ENCODE measurements at regions not wholly inside any gene's neighbourhood (a gene's known extent, or its start where the extent isn't known, plus 50 kb on each side); places are given as distances from the start of the nearest gene placed in this dataset.

GRCh38 chr6:1545654-1546053 is 64.1 kb upstream of the FOXC1 start:
- H3K4me3 ChIP-seq (ENCODE audit: low read length), result no peak overlapping the region
- H3K27ac ChIP-seq (ENCODE audit: low read length), result no peak overlapping the region
- no peaks in the 10 kb centered on the region for H3K9me3 ChIP-seq (ENCODE audit: control insufficient read depth, insufficient read depth, low read length)
- no peaks in the 10 kb centered on the region for H3K27me3 ChIP-seq (ENCODE audit: control insufficient read depth, insufficient read depth, low read length)
- no CpG with 5 or more reads among the region's 12 CpGs for WGBS (ENCODE audit: insufficient coverage, insufficient read length)
- H3K4me1 ChIP-seq (ENCODE audit: control insufficient read depth, insufficient read depth, low read length), result no peaks in the 10 kb centered on the region
- no peak for DNase-seq (ENCODE audit: low read depth, low spot score)
- no peaks in the 10 kb centered on the region for H3K36me3 ChIP-seq (ENCODE audit: control insufficient read depth, insufficient read depth, low read length)

DNA sequence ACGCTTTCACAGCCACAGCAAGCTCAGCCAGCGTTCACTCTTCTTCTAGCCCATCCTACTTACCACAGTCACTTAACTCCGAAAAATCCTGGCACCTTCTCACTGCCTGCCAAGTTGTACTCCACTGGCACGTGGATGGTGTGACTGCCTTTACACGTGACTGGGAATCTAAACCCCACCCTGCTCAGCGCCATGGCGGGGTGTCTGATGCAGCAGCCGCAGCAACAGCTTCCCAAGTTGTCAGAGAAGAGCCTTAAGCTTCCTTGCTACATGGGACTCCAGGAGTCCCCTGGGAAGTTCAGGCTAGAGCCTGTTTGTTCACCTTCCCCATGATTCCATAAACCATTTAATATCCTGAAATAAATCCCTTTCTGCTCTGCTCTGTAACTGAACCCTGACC is 61.9 kb upstream of the FOXC1 start:
- Histone ChIP-seq H3K36me3 (ENCODE audit: control insufficient read depth, insufficient read depth, low read length) (no peaks in the 10 kb centered on the region), H3K4me3 (ENCODE audit: low read length) (no peak overlapping the region), H3K9me3 (ENCODE audit: control insufficient read depth, insufficient read depth, low read length) (no peaks in the 10 kb centered on the region), H3K27me3 (ENCODE audit: control insufficient read depth, insufficient read depth, low read length) (no peaks in the 10 kb centered on the region), H3K27ac (ENCODE audit: low read length) (no peak overlapping the region), H3K4me1 (ENCODE audit: control insufficient read depth, insufficient read depth, low read length) (no peaks in the 10 kb centered on the region)
- DNase-seq (ENCODE audit: low read depth, low spot score), result no peak
- whole genome bisulfite sequencing (ENCODE audit: insufficient coverage, insufficient read length), result no CpG with 5 or more reads among the region's 8 CpGs

- DNase-seq (ENCODE audit: low read depth, low spot score), result no peak
- Histone ChIP-seq H3K9me3 (ENCODE audit: control insufficient read depth, insufficient read depth, low read length) (no peaks in the 10 kb centered on the region), H3K27me3 (ENCODE audit: control insufficient read depth, insufficient read depth, low read length) (peaks cover 11% of the 10 kb centered on the region; the same call in 1 of the 2 replicates), H3K4me3 (ENCODE audit: low read length) (no peak overlapping the region), H3K27ac (ENCODE audit: low read length) (no peak overlapping the region), H3K36me3 (ENCODE audit: control insufficient read depth, insufficient read depth, low read length) (no peaks in the 10 kb centered on the region), H3K4me1 (ENCODE audit: control insufficient read depth, insufficient read depth, low read length) (no peaks in the 10 kb centered on the region; the same call in 1 of the 2 replicates)
- WGBS (ENCODE audit: insufficient coverage, insufficient read length), result no CpG with 5 or more reads among the region's 2 CpGs
These were observed 58.5 kb upstream of the FOXC1 start for GRCh38 chr6:1551249-1551648.

DNA sequence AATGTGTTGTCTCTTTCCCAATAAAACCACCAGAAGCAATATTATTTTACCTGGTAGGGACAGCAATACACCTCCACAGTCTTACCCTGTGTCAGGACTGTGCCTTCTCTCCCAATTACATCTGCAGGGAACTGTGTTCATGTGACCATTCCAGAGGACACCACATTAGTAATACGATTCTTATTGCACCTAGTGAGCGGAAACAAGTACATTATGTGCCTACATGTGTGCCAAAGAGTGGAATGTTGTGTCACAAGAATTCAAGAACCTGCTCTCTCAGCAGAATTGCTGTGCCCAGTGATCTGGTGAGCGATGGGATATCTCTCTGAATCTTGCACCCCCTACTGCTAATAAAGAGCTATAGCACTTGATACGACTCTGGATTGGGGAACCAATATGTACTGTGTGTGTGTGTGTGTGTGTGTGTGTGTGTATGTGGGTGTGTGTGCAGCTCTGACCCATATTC is 57.4 kb upstream of the FOXC1 start:
- DNase-seq (ENCODE audit: low read depth, low spot score), result no peak
- H3K27me3 ChIP-seq (ENCODE audit: control insufficient read depth, insufficient read depth, low read length), result peaks cover 11% of the 10 kb centered on the region; the same call in 1 of the 2 replicates
- H3K4me1 ChIP-seq (ENCODE audit: control insufficient read depth, insufficient read depth, low read length), result no peaks in the 10 kb centered on the region; the same call in 1 of the 2 replicates
- H3K4me3 ChIP-seq (ENCODE audit: low read length), result no peak overlapping the region
- WGBS (ENCODE audit: insufficient coverage, insufficient read length), result no CpG with 5 or more reads among the region's 4 CpGs
- no peaks in the 10 kb centered on the region for H3K9me3 ChIP-seq (ENCODE audit: control insufficient read depth, insufficient read depth, low read length)
- H3K27ac ChIP-seq (ENCODE audit: low read length), result no peak overlapping the region
- H3K36me3 ChIP-seq (ENCODE audit: control insufficient read depth, insufficient read depth, low read length), result no peaks in the 10 kb centered on the region

DNA sequence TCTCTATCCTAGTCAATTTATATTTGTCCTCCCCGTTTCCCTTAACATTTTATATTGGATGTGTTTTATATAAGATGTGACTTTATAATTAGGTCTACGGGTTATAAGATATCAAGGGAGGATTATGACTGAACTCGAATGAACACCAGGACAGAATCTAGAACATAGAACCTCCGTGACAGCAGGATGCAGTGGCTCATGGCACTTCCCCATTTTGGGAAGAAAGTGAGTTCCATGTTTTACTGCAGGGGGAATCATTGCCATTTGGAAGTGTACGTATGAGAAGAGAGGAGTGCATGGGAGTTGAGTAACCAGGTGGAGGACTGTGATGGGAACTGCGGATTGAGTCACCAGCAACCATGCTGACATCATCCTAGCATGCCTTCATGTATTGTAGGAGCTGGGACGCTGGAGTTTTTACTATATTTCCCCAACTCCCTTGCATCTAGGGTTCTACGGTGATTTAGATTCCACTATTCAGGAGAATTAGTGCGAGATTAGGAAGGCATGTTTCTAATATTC is 56.1 kb upstream of the FOXC1 start:
- H3K27me3 ChIP-seq (ENCODE audit: control insufficient read depth, insufficient read depth, low read length), result peaks cover 11% of the 10 kb centered on the region; the same call in 1 of the 2 replicates
- no peak overlapping the region for H3K4me3 ChIP-seq (ENCODE audit: low read length)
- H3K27ac ChIP-seq (ENCODE audit: low read length), result no peak overlapping the region
- no peak for DNase-seq (ENCODE audit: low read depth, low spot score)
- no CpG with 5 or more reads among the region's 9 CpGs for WGBS (ENCODE audit: insufficient coverage, insufficient read length)
- H3K9me3 ChIP-seq (ENCODE audit: control insufficient read depth, insufficient read depth, low read length), result no peaks in the 10 kb centered on the region
- H3K4me1 ChIP-seq (ENCODE audit: control insufficient read depth, insufficient read depth, low read length), result no peaks in the 10 kb centered on the region; the same call in 1 of the 2 replicates
- H3K36me3 ChIP-seq (ENCODE audit: control insufficient read depth, insufficient read depth, low read length), result no peaks in the 10 kb centered on the region

- H3K27ac ChIP-seq (ENCODE audit: low read length), result no peak overlapping the region
- no peak overlapping the region for H3K4me3 ChIP-seq (ENCODE audit: low read length)
- H3K36me3 ChIP-seq (ENCODE audit: control insufficient read depth, insufficient read depth, low read length), result no peaks in the 10 kb centered on the region
- H3K9me3 ChIP-seq (ENCODE audit: control insufficient read depth, insufficient read depth, low read length), result no peaks in the 10 kb centered on the region
- no peaks in the 10 kb centered on the region; the same call in 1 of the 2 replicates for H3K4me1 ChIP-seq (ENCODE audit: control insufficient read depth, insufficient read depth, low read length)
- no peak for DNase-seq (ENCODE audit: low read depth, low spot score)
- peaks cover 11% of the 10 kb centered on the region; the same call in 1 of the 2 replicates for H3K27me3 ChIP-seq (ENCODE audit: control insufficient read depth, insufficient read depth, low read length)
- WGBS (ENCODE audit: insufficient coverage, insufficient read length), result no CpG with 5 or more reads among the region's 8 CpGs
These were observed 55.6 kb upstream of the FOXC1 start for GRCh38 chr6:1554141-1554475.

DNA sequence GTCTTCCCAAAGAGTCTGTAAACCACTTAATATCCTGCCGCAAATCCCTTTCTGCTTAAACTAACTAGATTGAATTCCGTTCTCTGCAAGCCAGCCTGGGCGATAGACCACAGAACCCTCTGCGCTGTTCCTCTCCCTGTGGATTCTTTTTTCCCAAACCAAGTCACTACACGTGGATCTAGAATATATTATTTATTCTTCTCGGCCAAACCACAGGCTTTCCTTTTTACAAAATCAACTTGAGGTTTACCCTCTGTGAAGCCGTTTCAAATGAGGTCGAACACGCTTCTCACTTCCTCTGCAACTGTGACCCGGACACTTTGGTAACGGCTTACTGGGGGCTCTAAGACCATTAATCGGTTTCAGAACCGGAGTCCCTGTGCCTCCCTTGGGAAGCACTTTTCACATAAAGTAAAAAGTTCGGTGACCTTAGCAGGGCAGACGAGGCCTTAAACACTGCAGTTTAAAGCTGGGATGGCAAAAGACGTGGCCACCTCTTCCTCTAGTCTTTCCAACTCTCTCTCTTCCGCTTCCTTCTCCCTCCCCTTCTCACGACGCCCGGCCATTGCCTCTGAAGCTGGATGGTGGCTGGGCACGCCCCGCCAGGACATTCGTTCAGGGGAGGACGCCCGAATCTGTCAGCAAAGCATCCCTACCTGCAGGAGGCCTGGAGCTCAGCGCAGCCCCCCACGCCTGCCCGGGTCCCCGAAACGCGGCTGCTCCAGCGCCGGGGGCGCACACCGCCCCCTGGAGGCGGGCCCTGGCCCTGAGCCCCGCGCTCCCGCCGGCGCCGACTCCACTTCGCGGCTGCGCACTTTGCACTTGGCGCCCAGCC is 55.0 kb upstream of the FOXC1 start:
- Histone ChIP-seq H3K9me3 (ENCODE audit: control insufficient read depth, insufficient read depth, low read length) (no peaks in the 10 kb centered on the region), H3K4me3 (ENCODE audit: low read length) (peak overlapping the region; percentile 39; the same call in 1 of the 2 replicates), H3K4me1 (ENCODE audit: control insufficient read depth, insufficient read depth, low read length) (no peaks in the 10 kb centered on the region; the same call in 1 of the 2 replicates), H3K36me3 (ENCODE audit: control insufficient read depth, insufficient read depth, low read length) (no peaks in the 10 kb centered on the region), H3K27ac (ENCODE audit: low read length) (no peak overlapping the region), H3K27me3 (ENCODE audit: control insufficient read depth, insufficient read depth, low read length) (peaks cover 11% of the 10 kb centered on the region; the same call in 1 of the 2 replicates)
- no peak for DNase-seq (ENCODE audit: low read depth, low spot score)
- WGBS (ENCODE audit: insufficient coverage, insufficient read length), result no CpG with 5 or more reads among the region's 46 CpGs

DNA sequence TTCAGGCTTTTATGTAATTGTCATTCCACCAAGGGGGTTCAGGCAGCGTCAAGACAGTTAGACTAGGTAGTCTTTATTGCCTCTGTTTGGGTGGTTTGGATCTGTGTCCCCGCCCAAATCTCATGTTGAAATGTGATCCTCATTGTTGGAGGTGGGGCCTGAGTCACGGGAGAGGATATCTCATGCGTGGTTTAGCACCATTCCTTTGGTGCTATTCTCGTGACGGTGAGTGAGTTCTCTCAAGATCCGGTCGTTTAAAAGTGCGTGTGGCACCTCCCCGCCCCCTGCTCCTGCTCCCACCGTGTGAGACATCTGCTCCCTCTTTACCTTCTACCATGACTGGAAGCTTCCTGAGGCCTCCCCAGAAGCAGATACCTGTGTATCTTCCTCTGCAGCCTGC is 51.3 kb upstream of the FOXC1 start:
- Histone ChIP-seq H3K27ac (ENCODE audit: low read length) (no peak overlapping the region), H3K4me3 (ENCODE audit: low read length) (no peak overlapping the region), H3K9me3 (ENCODE audit: control insufficient read depth, insufficient read depth, low read length) (no peaks in the 10 kb centered on the region), H3K4me1 (ENCODE audit: control insufficient read depth, insufficient read depth, low read length) (no peaks in the 10 kb centered on the region; the same call in 1 of the 2 replicates), H3K36me3 (ENCODE audit: control insufficient read depth, insufficient read depth, low read length) (no peaks in the 10 kb centered on the region), H3K27me3 (ENCODE audit: control insufficient read depth, insufficient read depth, low read length) (peaks cover 11% of the 10 kb centered on the region; the same call in 1 of the 2 replicates)
- WGBS (ENCODE audit: insufficient coverage, insufficient read length), result no CpG with 5 or more reads among the region's 11 CpGs
- no peak for DNase-seq (ENCODE audit: low read depth, low spot score)
